ENCODE measurements at regions not wholly inside any gene's neighbourhood (a gene's known extent, or its start where the extent isn't known, plus 50 kb on each side); places are given as distances from the start of the nearest gene placed in this dataset.
A peak's percentile ranks its signal among the peaks of the same experiment; 100 is the strongest.

DNA sequence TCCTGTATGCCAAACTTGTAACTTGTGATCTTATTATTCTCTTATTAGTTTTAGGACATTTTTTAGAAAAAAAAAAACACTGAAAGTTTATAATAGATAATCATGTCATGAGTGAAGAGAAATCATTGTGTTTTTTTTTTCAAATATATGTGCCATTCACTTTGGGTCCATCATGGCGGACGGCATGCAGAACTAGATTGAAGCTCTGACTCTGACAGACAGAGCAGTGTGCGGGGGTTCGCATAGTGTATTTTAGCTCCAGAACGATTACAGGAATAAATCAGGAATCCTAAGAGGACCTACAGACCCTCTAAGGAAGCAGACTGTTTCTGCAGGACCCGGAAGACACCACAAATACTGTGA is 484.4 kb upstream of the REG3G start:
- H3K27ac ChIP-seq (ENCODE audit: low read depth in 1 of 2, low read length in 2 of 2) = no peak overlapping the region
- no peaks in the 10 kb centered on the region for H3K27me3 ChIP-seq (ENCODE audit: control insufficient read depth in 2 of 2, insufficient read depth in 2 of 2, low read length in 2 of 2)
- WGBS (ENCODE audit: insufficient coverage) = 95% methylated on average over 3 of the region's 6 CpGs
- no peak for TF ChIP-seq CTCF (IDR thresholded peaks at IDR 0.05)
- H3K36me3 ChIP-seq (replicated peaks in 1 of 2; ENCODE audit: control insufficient read depth in 1 of 2, insufficient read depth in 2 of 2, low read length in 2 of 2) = no peaks in the 10 kb centered on the region
- no peak overlapping the region for H3K4me3 ChIP-seq (replicated peaks in 1 of 3; ENCODE audit: low read depth in 2 of 3, low read length in 3 of 3)
- Mint-ChIP-seq H3K4me1 (no peaks in the 10 kb centered on the region), H3K9me3 (peaks cover 0 to 10% (median 4%) of the 10 kb centered on the region in 7 donors), H3K4me3 (peak overlapping the region in 1 of 2 donors; percentile 30), H3K27me3 (ENCODE audit: low read depth in 3 of 3) (peaks cover 0 to 3% (median 0%) of the 10 kb centered on the region in 3 donors), H3K36me3 (no peaks in the 10 kb centered on the region), H3K27ac (no peak overlapping the region)
- no peak overlapping the region for H3K9ac ChIP-seq (ENCODE audit: insufficient read depth, low read length, poor library complexity, severe bottlenecking)
- peaks cover 0 to 12% of the 10 kb centered on the region in 2 donors for H3K9me3 ChIP-seq (replicated peaks in 1 of 2; ENCODE audit: control insufficient read depth in 1 of 2, insufficient read depth in 1 of 2, low read length in 2 of 2)
- no peak overlapping the region for H3K4me2 ChIP-seq (replicated peaks; ENCODE audit: extremely low read depth, low read length, poor library complexity, severe bottlenecking)
- H3K4me1 ChIP-seq (ENCODE audit: control insufficient read depth in 1 of 2, insufficient read depth in 2 of 2, low read length in 2 of 2) = no peaks in the 10 kb centered on the region
- no peaks in the 10 kb centered on the region for H3K79me2 ChIP-seq (ENCODE audit: insufficient read depth, low read length)
- intact Hi-C loops (cut with micrococcal nuclease) = no loop called here
- no peaks in the 10 kb centered on the region for H4K20me1 ChIP-seq (ENCODE audit: insufficient read depth, low read length)
- no peak for DNase-seq
- H2AFZ ChIP-seq (ENCODE audit: insufficient read depth, low read depth, low read length, poor library complexity, severe bottlenecking) = no peak overlapping the region

DNA sequence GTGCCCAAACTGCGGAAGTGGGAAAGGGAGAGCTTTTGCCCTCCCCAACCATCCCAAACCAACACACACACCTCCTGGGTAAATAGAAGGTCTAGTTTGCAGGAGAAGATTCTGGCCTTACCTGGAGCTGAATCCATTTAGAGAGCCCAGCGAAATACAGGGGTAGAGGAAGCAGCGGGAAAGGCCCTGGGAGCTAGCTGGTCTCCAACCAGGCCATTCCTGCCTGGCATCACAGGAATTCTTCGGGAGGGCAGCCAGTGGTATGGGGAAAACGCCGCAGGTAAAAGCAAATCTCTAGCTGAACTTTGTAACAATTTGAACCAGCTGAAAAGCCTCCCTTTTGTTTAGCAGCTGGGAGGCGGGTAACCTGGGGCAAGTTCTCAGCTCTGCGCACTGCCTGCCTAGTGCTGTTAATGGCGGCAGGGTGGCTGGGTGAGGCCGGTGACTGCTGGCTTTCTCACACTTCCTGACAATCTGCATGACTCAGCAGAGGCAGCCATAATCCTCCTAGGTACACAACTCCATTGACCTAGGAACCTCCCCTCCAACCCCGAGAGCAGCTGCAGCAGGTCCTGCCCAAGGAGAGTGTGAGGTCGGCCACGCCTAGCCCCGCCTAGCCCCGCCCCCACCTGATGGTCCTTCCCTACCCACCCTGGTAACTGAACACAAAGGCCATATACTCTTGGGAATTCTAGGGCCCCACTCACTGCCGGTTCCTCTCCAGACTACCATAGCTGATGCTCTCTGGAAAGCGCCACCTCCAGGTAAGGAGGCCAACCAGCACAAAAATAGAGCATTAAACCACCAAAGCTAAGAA is 483.8 kb upstream of the REG3G start:
- Mint-ChIP-seq H3K4me3 (no peak overlapping the region), H3K27me3 (ENCODE audit: low read depth in 3 of 3) (peaks cover 0 to 3% (median 0%) of the 10 kb centered on the region in 3 donors), H3K9me3 (peaks cover 0 to 10% (median 4%) of the 10 kb centered on the region in 7 donors), H3K36me3 (no peaks in the 10 kb centered on the region), H3K4me1 (no peaks in the 10 kb centered on the region), H3K27ac (no peak overlapping the region)
- H3K27ac ChIP-seq (ENCODE audit: low read depth in 1 of 2, low read length in 2 of 2) = no peak overlapping the region
- no peak overlapping the region for H3K9ac ChIP-seq (ENCODE audit: insufficient read depth, low read length, poor library complexity, severe bottlenecking)
- H3K4me3 ChIP-seq (replicated peaks in 1 of 3; ENCODE audit: low read depth in 2 of 3, low read length in 3 of 3) = no peak overlapping the region
- no peak for TF ChIP-seq CTCF (IDR thresholded peaks at IDR 0.05)
- H2AFZ ChIP-seq (ENCODE audit: insufficient read depth, low read depth, low read length, poor library complexity, severe bottlenecking) = no peak overlapping the region
- no peaks in the 10 kb centered on the region for H3K36me3 ChIP-seq (replicated peaks in 1 of 2; ENCODE audit: control insufficient read depth in 1 of 2, insufficient read depth in 2 of 2, low read length in 2 of 2)
- H3K9me3 ChIP-seq (replicated peaks in 1 of 2; ENCODE audit: control insufficient read depth in 1 of 2, insufficient read depth in 1 of 2, low read length in 2 of 2) = peaks cover 0 to 14% of the 10 kb centered on the region in 2 donors
- DNase-seq = no peak
- no peaks in the 10 kb centered on the region for H3K4me1 ChIP-seq (ENCODE audit: control insufficient read depth in 1 of 2, insufficient read depth in 2 of 2, low read length in 2 of 2)
- H3K79me2 ChIP-seq (ENCODE audit: insufficient read depth, low read length) = no peaks in the 10 kb centered on the region
- no peaks in the 10 kb centered on the region for H3K27me3 ChIP-seq (ENCODE audit: control insufficient read depth in 2 of 2, insufficient read depth in 2 of 2, low read length in 2 of 2)
- no peaks in the 10 kb centered on the region for H4K20me1 ChIP-seq (ENCODE audit: insufficient read depth, low read length)
- 88% methylated on average over 15 of the region's 17 CpGs for whole genome bisulfite sequencing (ENCODE audit: insufficient coverage)
- intact Hi-C loops (cut with micrococcal nuclease) = no loop called here
- no peak overlapping the region for H3K4me2 ChIP-seq (replicated peaks; ENCODE audit: extremely low read depth, low read length, poor library complexity, severe bottlenecking)

All from CD14-positive monocyte (primary cell).